ENCODE measurements at regions not wholly inside any gene's neighbourhood (a gene's known extent, or its start where the extent isn't known, plus 50 kb on each side); places are given as distances from the start of the nearest gene placed in this dataset.

DNA sequence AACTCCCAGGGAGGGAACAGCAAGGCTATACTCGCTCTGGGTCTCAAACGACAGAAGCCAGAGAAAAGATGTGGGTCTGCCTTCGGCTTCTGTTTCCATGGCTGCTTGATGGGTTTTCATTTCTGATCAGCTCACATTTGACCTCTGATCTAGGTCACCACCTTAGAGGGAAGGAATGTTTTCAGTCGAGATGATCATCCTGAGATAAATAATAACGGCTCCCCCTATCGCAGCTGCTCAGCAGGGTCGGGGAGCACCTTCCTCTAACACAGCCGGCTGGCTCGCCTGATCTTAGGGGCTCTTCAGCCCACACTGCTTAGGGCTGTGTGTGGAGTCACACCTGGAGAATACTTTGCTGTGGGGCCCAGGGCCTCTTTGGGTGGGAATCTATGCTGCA is 53.1 kb upstream of the ZNF648 start:
- no peak for DNase-seq

GRCh38 chr1:182113879-182114626 is 52.5 kb upstream of the ZNF648 start:
- DNase-seq: no peak

GRCh38 chr1:182111496-182111895 is 50.0 kb upstream of the ZNF648 start:
- DNase-seq: no peak

Data from CD4-positive, alpha-beta T cell treated with Interleukin-10 for 1 hour (primary cell).